Esophagus muscularis mucosa (tissue), 4 donors: ENCODE measurements at regions not wholly inside any gene's neighbourhood (a gene's known extent, or its start where the extent isn't known, plus 50 kb on each side); places are given as distances from the start of the nearest gene placed in this dataset.

Source experiments
- DNase-seq: peaks from one replicate; pipeline ENCODE4 v3.0.0-alpha.2; 2017; ENCODE audit errors: extremely low spot score
- H3K27ac ChIP-seq, 4 donors: fragments of 200-600 bp; sonication (generic); replicated peaks in 1 of 4; 1 replicate in 3 of 4; 2 replicates in 1 of 4; pipeline ENCODE4 v1.5.1; 2016 to 2019; ENCODE audit warnings: mild to moderate bottlenecking in 1 of 4
- H3K27me3 ChIP-seq, 4 donors: fragments of 200-600 bp; sonication (generic); one replicate each; pipeline versions ENCODE4 v1.5.1 to v1.6.0; 2016 to 2019
- H3K36me3 ChIP-seq, 4 donors: fragments of 200-600 bp; sonication (generic); one replicate each; pipeline ENCODE4 v1.5.1; 2016 to 2019
- H3K4me1 ChIP-seq, 4 donors: fragments of 200-600 bp; sonication (generic); one replicate each; pipeline ENCODE4 v1.5.1; 2016 to 2019
- H3K4me3 ChIP-seq, 4 donors: fragments of 200-600 bp; sonication (generic); 1 replicate in 2 of 4; 2 replicates in 2 of 4; pipeline ENCODE4 v1.5.1; 2016 to 2019; ENCODE audit warnings: mild to moderate bottlenecking in 4 of 4, moderate library complexity in 1 of 4
- H3K9me3 ChIP-seq, 4 donors: fragments of 200-600 bp; sonication (generic); 1 replicate in 3 of 4; 2 replicates in 1 of 4; pipeline ENCODE4 v1.5.1; 2016 to 2019
- EP300 ChIP-seq: sonication (generic); formaldehyde crosslinking; IDR thresholded peaks from one replicate; pipeline ENCODE4 v1.6.1; 2017; ENCODE audit warnings: antibody characterized with exemption
- POLR2A ChIP-seq: fragments of 450-650 bp; IDR thresholded peaks from one replicate; pipeline ENCODE4 v1.6.1; 2017; ENCODE audit warnings: antibody characterized with exemption, moderate library complexity, mild to moderate bottlenecking, low read depth
- POLR2AphosphoS5 ChIP-seq, 2 donors: sonication (generic); formaldehyde crosslinking; IDR thresholded peaks; one replicate each; pipeline ENCODE4 v1.6.1; 2017; ENCODE audit warnings: antibody characterized with exemption in 2 of 2
- WGBS: methylation state at CpG from one replicate; pipeline ENCODE4 v1.1.5; 2018; 5-methylcytosine and 5-hydroxymethylcytosine counted together
- intact Hi-C: fragments of 100-400 bp; cut with DNase I; formaldehyde crosslinking; loops from one replicate; pipeline ENCODE4 v1.15.1; 2023
- TF ChIP-seq, protein P1 (sequence below), 3 experiments: fragments of 200-600 bp in 2 of 3; fragments of 450-650 bp in 1 of 3; sonication (generic) in 2 of 3; IDR thresholded peaks; one replicate each; pipeline ENCODE4 v1.5.1; 2017 to 2019; ENCODE audit warnings: antibody characterized with exemption in 3 of 3, mild to moderate bottlenecking in 2 of 3, moderate library complexity in 1 of 3

DNA sequence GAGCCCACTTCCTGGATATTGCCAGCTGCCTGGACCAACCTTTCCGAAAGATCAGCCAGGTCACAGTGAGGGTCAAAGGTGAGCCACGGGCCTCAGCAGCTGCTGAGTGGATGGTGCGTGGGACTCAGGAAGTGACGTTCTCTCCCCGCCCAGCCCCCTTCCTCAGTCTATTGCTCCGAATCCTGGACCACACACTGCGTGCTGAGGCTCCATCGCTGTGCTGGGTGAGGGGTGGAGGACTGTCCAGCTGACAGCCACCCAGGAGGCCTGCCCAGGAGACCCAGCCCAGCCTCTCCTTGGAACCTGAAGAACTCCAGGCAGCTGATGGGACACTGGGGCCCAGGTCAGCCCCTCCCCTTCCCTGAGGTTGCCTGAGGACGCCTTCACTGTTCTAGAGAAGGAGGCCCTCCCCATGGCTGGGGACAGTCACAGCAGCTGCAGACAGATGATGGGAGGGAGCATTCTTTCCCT is 94.4 kb upstream of the CD93 start:
- Histone ChIP-seq H3K9me3 (peaks cover 0 to 11% (median 8%) of the 10 kb centered on the region in 4 donors), H3K27me3 (no peaks in the 10 kb centered on the region), H3K27ac (peak overlapping the region; percentile 17 to 59 (median 42)), H3K4me3 (no peak overlapping the region), H3K4me1 (peaks cover 10 to 25% (median 19%) of the 10 kb centered on the region in 4 donors), H3K36me3 (no peaks in the 10 kb centered on the region)
- TF ChIP-seq EP300 (no peak), POLR2A (no peak), POLR2AphosphoS5 (IDR thresholded peaks at IDR 0.05) (no peak)
- TF ChIP-seq, protein P1, sequence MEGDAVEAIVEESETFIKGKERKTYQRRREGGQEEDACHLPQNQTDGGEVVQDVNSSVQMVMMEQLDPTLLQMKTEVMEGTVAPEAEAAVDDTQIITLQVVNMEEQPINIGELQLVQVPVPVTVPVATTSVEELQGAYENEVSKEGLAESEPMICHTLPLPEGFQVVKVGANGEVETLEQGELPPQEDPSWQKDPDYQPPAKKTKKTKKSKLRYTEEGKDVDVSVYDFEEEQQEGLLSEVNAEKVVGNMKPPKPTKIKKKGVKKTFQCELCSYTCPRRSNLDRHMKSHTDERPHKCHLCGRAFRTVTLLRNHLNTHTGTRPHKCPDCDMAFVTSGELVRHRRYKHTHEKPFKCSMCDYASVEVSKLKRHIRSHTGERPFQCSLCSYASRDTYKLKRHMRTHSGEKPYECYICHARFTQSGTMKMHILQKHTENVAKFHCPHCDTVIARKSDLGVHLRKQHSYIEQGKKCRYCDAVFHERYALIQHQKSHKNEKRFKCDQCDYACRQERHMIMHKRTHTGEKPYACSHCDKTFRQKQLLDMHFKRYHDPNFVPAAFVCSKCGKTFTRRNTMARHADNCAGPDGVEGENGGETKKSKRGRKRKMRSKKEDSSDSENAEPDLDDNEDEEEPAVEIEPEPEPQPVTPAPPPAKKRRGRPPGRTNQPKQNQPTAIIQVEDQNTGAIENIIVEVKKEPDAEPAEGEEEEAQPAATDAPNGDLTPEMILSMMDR (IDR thresholded peaks at IDR 0.05) = no peak
- intact Hi-C loops = no loop called here
- peak; percentile 82 for DNase-seq
- 58% methylated on average over 5 of the region's 9 CpGs for WGBS

DNA sequence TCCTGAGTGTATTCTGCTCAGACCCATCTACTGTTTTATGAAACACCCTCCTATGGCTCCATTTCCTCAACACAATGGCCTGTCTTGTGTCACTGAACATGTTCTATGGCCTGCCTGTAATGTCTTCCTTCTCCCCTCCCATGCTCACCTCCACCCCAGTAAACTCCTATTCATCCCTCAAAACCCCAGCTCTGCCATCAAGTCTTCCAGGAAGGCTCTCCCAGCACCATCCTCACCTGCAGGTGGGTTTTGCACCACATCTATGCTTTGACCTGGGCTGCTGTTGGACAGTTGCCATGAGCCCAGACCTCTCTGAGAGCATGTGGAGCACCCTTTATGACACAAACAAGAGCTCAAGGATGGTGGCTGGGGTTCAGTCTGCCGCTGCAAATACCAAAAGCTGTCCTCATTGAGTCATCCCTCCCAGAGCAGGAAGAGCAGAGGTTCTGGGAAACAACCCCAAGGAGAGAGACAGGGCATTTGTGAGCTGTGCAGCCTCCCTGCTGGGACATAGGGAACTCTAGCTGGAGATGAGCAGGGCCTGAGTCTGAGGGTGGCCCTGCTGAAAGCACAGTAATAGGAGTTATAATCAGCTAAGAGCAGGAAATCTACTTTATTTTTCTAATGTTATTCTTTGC is 93.8 kb upstream of the CD93 start:
- peak; percentile 74 for DNase-seq
- WGBS = 86% methylated on average over 1 of the region's 1 CpG
- Histone ChIP-seq H3K27ac (peak overlapping the region; percentile 17 to 59 (median 42)), H3K9me3 (peaks cover 0 to 11% (median 8%) of the 10 kb centered on the region in 4 donors), H3K36me3 (no peaks in the 10 kb centered on the region), H3K4me1 (peaks cover 10 to 25% (median 19%) of the 10 kb centered on the region in 4 donors), H3K27me3 (no peaks in the 10 kb centered on the region), H3K4me3 (no peak overlapping the region)
- intact Hi-C loops = no loop called here
- no peak for TF ChIP-seq POLR2AphosphoS5 (IDR thresholded peaks at IDR 0.05)
- no peak for TF ChIP-seq EP300
- TF ChIP-seq POLR2A = no peak
- TF ChIP-seq, protein P1 (IDR thresholded peaks at IDR 0.05) = no peak

DNA sequence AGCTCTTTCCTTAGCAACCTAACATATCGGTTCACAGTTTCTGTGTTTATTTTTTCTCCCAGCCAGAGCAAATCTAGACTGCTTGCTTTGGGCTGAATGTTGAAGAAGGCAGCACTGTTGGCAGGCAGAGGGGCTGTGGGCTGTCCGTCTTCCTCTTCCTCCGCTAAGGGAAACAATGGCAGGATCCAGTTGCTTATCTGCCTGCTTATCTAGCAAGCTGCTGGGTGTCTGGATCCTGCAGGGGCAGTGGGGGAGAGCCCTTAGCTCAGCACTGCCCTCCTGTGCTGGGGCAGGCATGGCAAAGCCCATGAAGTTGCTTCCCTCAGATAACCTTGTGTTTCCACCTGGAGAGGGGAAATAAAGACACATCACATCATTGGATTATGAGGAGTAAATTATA is 92.7 kb upstream of the CD93 start:
- Histone ChIP-seq H3K4me3 (no peak overlapping the region), H3K27ac (peak overlapping the region in 1 of 4 donors; percentile 23), H3K4me1 (peaks cover 10 to 25% (median 19%) of the 10 kb centered on the region in 4 donors), H3K36me3 (no peaks in the 10 kb centered on the region), H3K9me3 (peaks cover 0 to 11% (median 8%) of the 10 kb centered on the region in 4 donors), H3K27me3 (no peaks in the 10 kb centered on the region)
- WGBS = 11% methylated on average over 3 of the region's 3 CpGs
- intact Hi-C loops = no loop called here
- TF ChIP-seq POLR2A (no peak), POLR2AphosphoS5 (IDR thresholded peaks at IDR 0.05) (peak; percentile 10 to 45), EP300 (no peak)
- TF ChIP-seq, protein P1 (IDR thresholded peaks at IDR 0.05) = peak in 1 of 3 experiments; percentile 22
- peak; percentile 70 for DNase-seq

DNA sequence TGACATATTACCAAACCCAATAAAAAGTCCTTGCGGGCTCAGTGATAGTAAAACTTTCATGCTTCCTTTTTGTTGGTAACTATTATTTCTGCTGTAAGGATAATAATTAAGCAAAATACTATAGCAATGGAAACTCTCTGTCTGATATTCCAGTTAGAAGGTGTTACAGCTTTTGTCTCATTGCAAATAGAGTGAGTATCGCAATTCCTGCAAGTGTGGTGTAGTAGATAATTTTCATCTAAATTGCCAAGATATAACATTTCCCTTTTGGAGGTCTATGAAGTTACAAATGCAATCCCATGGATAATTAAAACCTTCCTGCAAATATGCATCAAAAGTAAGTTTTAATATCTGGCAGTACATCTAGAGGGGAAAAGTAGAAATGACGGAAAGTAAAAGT is 88.7 kb upstream of the CD93 start:
- Histone ChIP-seq H3K36me3 (no peaks in the 10 kb centered on the region), H3K9me3 (peaks cover 0 to 11% (median 8%) of the 10 kb centered on the region in 4 donors), H3K27ac (no peak overlapping the region), H3K27me3 (no peaks in the 10 kb centered on the region), H3K4me1 (peaks cover under 1 to 15% (median 11%) of the 10 kb centered on the region in 4 donors), H3K4me3 (no peak overlapping the region)
- intact Hi-C loops = no loop called here
- WGBS = 96% methylated on average over 3 of the region's 3 CpGs
- TF ChIP-seq, protein P1 (IDR thresholded peaks at IDR 0.05) = no peak
- TF ChIP-seq EP300 (no peak), POLR2AphosphoS5 (IDR thresholded peaks at IDR 0.05) (no peak), POLR2A (no peak)
- no peak for DNase-seq

DNA sequence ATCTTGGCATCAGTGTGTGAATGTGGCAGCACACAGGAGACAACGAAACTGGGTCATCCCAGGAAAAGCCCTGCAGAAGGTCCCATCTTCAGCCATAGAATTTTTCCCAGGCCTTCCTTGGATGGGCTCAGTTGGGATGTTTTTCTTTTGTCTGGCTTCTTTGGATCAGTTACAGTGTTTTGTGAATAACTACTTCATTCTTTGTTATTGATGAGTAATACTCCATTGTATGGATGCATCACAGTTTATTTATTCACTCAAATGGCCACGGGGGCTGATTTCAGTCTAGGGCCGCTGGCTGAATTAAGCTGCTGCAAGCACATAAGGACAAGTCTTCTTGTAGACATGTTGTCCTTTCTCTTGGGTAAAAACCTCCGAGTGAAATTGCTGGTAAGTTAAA is 81.3 kb upstream of the CD93 start:
- TF ChIP-seq POLR2A = no peak
- no peak for TF ChIP-seq POLR2AphosphoS5 (IDR thresholded peaks at IDR 0.05)
- TF ChIP-seq, protein P1 (IDR thresholded peaks at IDR 0.05) = no peak
- no peak for TF ChIP-seq EP300
- DNase-seq = no peak
- WGBS = 90% methylated on average over 4 of the region's 4 CpGs
- Histone ChIP-seq H3K27me3 (no peaks in the 10 kb centered on the region), H3K36me3 (no peaks in the 10 kb centered on the region), H3K4me3 (no peak overlapping the region), H3K27ac (no peak overlapping the region), H3K4me1 (peaks cover 0 to 17% (median 11%) of the 10 kb centered on the region in 4 donors), H3K9me3 (no peaks in the 10 kb centered on the region)
- intact Hi-C loops = no loop called here
